Fibroblast of upper back skin (primary cell): ENCODE measurements at regions not wholly inside any gene's neighbourhood (a gene's known extent, or its start where the extent isn't known, plus 50 kb on each side); places are given as distances from the start of the nearest gene placed in this dataset.

Experiments
- DNase-seq: peaks from one replicate; pipeline ENCODE4 v3.0.0-alpha.2; 2013

DNA sequence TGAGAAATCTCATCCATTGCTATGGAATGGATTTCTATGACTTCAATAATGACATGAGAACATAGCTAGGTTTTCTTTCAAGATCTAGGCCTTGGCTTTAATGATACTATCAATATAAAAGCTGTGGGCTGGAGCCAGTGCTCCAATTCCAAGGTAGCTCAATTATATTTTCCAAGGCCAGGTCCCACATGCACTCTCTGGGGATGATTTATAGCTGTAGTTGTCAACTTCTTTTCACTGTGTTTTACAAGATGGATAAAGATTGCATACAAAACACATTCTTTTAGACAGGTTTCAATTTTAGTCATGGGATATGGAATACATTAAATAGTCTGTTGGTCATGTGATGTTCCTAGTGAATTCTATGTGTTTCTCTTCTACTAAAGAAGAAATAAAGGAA, 156.7 kb downstream of the DCAF12L1 start:
- no peak for DNase-seq

- DNase-seq, result no peak
Observed at GRCh38 chrX:126394681-126395080, 157.9 kb downstream of the DCAF12L1 start.

DNA sequence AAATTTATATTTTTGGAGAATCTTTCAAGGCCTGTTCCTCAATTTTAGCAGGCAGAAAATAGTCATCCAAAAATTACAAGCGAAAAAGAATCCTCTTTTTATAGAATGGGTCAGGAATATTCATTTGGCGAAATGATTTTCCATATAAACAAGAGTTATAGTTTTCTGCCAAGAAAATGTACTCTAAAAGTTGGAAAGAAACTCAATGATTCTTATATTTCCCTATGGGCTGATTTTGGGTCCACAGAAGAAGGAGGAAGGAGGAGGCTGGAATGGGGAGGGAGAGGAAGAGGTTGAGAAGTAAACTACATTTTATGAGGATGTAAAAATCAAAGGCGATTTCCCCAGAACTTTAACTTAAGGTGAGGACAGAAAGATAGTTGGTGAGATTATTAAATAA, 159.3 kb downstream of the DCAF12L1 start:
- DNase-seq, result no peak

- DNase-seq, result no peak
Observed at GRCh38 chrX:126376465-126376864, 176.1 kb downstream of the DCAF12L1 start.

GRCh38 chrX:126342859-126343258, 176.8 kb upstream of the DCAF12L2 start:
- no peak for DNase-seq

- peak; percentile 1 for DNase-seq
Observed at GRCh38 chrX:126339928-126340327, 173.8 kb upstream of the DCAF12L2 start.

DNA sequence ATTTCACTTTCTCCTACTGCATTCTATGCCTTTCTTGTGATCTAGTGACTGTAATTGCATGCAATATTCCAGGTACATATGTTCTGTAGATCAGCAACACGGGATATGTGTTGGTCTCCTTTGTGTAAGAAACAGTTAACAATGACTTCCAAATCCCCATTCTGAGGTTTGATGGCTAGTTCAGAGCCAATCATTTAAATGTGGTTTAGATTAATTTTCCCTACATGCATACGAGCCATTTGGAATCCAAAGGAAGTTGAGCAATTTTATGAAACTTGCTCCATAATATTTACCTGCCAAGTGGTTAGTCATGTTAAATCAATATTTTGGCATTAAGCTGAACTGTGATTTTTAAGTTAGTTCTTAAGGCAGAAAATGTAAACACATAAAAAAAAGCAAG, 172.8 kb upstream of the DCAF12L2 start:
- peak; percentile 18 for DNase-seq

- no peak for DNase-seq
Observed at GRCh38 chrX:126300401-126300800, 134.3 kb upstream of the DCAF12L2 start.

- DNase-seq, result no peak
Observed at GRCh38 chrX:126272795-126273497, 106.9 kb upstream of the DCAF12L2 start.

DNA sequence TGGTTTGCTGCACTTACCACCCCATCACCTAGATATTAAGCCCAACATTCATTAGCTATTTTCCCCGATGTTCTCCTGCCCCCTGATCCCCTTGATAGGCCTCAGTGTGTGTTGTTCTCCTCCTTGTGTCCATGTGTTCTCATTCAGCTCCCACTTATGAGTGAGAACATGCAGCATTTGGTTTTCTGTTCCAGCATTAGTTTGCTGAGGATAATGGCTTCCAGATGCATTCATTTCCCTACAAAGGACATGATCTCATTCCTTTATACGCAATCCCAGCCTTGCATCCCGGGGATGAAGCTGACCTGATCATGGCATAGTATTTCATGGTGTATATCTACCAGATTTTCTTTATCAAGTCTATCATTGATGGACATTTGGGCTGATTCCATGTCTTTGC, 99.0 kb upstream of the DCAF12L2 start:
- DNase-seq, result no peak

DNA sequence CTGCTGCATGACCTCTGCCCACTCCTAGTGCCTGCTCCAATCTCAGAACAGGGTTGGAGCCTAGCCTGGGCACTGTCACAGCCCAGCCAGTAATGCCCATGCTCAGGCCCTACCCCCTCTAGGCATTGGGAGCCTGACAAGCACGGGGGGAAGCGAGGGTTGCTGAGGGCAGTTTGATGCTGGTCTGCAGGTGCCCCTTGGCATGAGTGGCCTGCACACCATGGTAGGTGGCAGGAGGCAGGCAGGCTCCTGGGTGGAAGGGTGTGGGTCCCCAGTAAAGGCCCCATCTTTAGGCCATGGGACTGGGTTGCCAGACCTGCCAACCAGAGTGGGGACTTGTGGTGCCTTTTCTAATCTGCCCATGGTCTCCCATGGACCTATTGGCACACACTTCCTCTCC, 72.1 kb upstream of the DCAF12L2 start:
- DNase-seq, result no peak

DNA sequence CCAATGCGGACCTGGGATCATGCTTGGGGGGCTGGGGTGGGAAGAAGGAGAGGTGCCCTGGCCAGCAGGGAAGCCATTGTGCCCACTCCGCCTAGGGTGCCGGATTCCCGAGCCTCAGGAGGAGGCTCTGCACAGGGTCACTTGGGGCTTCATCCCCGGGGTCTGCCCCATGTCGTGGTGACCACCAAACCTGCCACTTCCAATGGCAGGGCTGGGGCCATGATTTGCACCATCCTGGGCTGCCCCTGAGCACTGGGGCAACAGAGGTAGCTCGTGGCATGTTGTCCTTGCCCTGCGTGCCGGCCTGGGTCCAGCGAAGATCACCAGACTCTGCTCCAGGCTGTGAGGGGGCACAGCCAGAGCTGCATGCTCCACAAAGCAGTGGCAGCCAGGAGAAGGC, 71.4 kb upstream of the DCAF12L2 start:
- no peak for DNase-seq
